22Rv1 (cell line): ENCODE measurements at regions not wholly inside any gene's neighbourhood (a gene's known extent, or its start where the extent isn't known, plus 50 kb on each side); places are given as distances from the start of the nearest gene placed in this dataset.

Source experiments
- H3K27ac ChIP-seq: fragments of 450-650 bp; 2 replicates; pipeline ENCODE4 v1.5.1; 2017
- CTCF ChIP-seq: fragments of 450-650 bp; IDR thresholded peaks from 2 replicates; pipeline ENCODE4 v1.5.1; 2017; ENCODE audit warnings: mild to moderate bottlenecking
- ZFX ChIP-seq: fragments of 450-650 bp; IDR thresholded peaks from 2 replicates; pipeline ENCODE4 v1.6.1; 2017; ENCODE audit warnings: antibody characterized with exemption, borderline replicate concordance

DNA sequence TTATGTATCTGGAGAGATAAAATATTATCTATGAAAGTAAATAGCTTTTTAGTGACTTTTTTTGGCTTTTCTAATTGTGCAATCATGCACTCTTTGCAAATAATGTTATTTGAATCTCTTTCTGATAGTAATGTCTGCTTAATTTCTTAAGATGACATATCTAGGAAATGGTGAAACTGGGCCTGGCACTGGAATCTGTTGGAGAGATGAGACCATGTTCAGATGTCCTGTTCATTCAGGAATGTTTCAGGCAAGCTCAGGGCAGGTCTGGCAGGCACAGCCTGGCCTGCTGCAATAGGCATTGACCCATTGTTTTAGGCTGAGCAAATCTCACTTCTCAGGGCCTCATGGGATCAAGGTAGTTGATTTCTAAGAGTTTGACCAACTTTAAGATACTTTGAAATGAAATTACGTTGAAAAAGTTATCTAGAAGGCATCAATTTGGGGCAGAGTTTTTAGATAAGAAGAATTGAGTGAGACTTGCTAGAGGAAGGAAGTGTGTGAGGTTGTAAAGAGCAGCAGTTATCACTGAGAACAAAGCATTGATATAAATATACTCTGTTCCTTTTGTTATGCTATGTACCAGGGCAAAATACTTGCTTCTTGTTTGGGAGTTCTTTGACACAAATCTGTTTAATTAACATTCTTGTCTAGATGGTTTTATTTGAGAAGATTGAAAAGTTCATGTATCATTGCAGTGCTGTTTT lies 133.0 kb upstream of the LEF1 start:
- TF ChIP-seq CTCF, result no peak
- TF ChIP-seq ZFX, result no peak

GRCh38 chr4:108297605-108298004 lies 128.9 kb upstream of the LEF1 start:
- TF ChIP-seq ZFX (no peak), CTCF (no peak)
- H3K27ac ChIP-seq, result no peak overlapping the region

More for the DNA sequence above, 133.0 kb upstream of the LEF1 start:
- H3K27ac ChIP-seq, result no peak overlapping the region

DNA sequence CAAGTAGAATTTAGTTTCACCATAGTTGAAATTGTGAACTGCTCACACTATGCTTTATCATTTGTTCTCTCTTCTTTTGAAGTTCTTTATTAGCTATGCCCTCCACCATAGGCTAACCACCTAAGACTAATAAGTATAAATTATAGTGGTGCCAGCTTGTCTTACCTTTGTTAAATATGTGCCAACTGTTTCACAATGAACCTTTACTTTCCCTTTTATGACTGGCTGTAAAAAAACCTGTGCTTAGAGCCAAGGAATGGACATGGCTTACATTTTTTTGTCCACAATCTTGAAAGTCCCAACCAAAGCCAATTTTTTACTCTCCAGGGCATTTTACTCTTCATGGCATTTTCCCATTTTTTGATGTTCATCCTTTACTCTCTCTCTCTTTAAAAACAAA lies 123.5 kb upstream of the LEF1 start:
- TF ChIP-seq ZFX (no peak), CTCF (no peak)
- peak overlapping the region; percentile 43 for H3K27ac ChIP-seq

DNA sequence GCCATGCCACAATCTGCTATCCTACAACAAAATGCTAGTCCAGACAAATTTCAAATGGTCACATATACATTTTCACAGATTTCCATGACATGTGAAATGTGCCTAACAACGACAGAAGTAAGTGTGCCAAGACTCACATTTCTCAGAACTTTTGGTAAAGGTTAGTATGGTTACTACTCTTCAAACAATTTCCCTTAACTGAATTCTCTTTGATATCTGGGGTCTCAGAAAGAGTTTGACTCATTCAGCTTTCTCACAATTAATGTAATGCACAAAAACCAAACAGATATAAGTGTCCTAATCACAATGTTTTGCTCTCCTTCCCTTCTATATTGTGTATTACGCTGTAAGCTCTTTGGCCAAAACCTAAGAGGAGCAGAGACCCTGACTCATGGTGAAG lies 122.4 kb upstream of the LEF1 start:
- H3K27ac ChIP-seq, result no peak overlapping the region
- no peak for TF ChIP-seq CTCF
- no peak for TF ChIP-seq ZFX

DNA sequence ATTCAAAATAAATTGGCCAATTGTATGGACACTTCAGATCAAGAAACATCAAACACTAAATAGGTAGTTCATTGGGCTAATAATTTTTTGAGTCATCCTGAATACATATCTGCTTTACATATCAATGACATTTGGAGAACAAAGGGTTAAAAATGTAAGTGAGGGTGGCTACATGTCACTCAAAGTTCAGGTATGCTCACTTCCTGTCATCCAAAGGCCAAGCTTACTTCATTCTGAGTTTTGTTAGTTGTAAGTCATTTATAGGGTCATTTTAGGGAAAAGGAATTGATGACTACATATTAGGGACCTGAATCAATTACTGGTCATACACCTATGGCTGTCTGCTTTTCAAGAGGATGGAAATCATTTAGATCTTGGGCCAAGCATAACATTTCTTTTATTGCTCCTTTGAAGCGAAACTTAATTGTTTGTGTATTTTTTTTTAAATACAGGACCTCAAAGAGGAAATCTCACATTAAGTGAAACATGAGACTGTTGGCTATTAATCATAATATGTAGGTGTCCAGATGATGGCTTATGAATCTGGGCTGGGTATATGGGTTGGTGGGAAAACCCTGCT lies 119.2 kb upstream of the LEF1 start:
- H3K27ac ChIP-seq, result no peak overlapping the region
- TF ChIP-seq CTCF, result no peak

GRCh38 chr4:108280072-108280471 lies 111.3 kb upstream of the LEF1 start:
- TF ChIP-seq CTCF (no peak), ZFX (no peak)
- H3K27ac ChIP-seq, result no peak overlapping the region

DNA sequence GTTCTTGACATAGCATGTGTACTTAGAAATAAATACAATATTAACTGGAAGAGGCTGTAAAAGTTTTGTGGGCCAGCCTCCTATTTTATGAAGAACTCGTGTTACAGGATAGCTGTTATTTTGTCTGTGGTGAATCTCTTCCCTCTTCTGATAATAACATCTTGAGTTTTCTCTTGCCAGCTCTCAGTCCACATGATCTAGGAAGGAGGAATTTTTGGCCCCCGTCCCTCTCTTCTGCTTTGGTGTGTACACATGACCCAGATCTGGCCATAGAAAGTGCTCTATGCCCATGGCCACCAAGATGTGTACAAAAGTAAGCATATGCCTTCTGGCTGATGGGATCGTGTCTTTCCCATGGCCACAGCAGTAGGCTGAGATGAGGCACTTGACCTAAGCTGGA lies 108.0 kb upstream of the LEF1 start:
- no peak overlapping the region for H3K27ac ChIP-seq
- TF ChIP-seq ZFX (no peak), CTCF (no peak)
